MG63 (cell line): ENCODE measurements at regions not wholly inside any gene's neighbourhood (a gene's known extent, or its start where the extent isn't known, plus 50 kb on each side); places are given as distances from the start of the nearest gene placed in this dataset.

Experiments used
- DNase-seq: peaks from one replicate; pipeline ENCODE4 v3.0.0-alpha.2; 2020
- H3K27me3 ChIP-seq: fragments of 250-450 bp; sonication (Bioruptor Pico); 2 replicates; pipeline ENCODE4 v1.5.1; 2020; ENCODE audit warnings: mild to moderate bottlenecking, moderate library complexity
- H3K36me3 ChIP-seq: fragments of 250-450 bp; sonication (Bioruptor Pico); 2 replicates; pipeline ENCODE4 v1.5.1; 2020; ENCODE audit warnings: mild to moderate bottlenecking, moderate library complexity
- H3K4me3 ChIP-seq: fragments of 250-450 bp; sonication (Bioruptor Pico); 2 replicates; pipeline ENCODE4 v1.5.1; 2020; ENCODE audit warnings: mild to moderate bottlenecking, moderate library complexity
- H3K9me3 ChIP-seq: fragments of 250-450 bp; sonication (Bioruptor Pico); 2 replicates; pipeline ENCODE4 v1.5.1; 2020; ENCODE audit warnings: mild to moderate bottlenecking, moderate library complexity

DNA sequence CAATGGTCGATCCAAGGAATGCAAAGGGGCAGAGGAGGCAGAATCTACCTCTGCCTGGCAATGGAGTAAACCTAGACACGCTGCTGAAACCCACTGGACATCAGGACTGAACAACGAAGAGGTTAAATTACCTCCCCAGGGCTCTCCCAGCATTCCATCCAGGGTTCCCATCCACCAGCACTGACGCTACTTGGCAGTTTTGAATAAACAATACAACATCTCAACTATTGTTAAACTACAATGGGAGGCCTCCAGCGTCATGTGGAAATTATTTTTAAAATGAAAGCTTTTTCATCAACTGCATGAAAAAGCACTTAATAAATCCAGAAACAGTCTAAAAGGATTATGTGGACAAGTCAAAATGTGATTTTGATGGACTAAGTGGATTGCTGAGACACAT lies 96.8 kb upstream of the NHSL1 start:
- no peaks in the 10 kb centered on the region for H3K27me3 ChIP-seq
- DNase-seq, result no peak

DNA sequence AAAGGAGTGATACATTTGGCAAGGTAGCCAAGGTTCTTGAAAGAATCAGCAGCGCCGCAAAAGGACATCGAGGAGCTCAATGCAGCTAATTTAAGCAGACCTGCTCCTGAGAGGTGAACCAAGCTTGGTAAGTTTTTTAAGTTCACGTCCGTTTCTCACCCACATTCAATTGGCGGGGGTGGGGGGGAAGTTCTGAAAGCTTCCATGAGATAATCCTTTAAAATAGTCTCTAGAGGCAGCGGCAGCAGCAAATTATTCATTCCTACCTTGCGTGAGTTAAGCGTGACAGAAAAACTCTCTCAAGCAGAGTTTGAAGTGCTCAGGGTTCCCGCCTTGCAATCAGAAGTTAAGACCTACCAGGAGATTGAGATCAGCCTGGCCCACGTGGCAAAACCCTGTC lies 97.3 kb upstream of the NHSL1 start:
- DNase-seq, result no peak
- H3K36me3 ChIP-seq, result no peaks in the 10 kb centered on the region
- no peaks in the 10 kb centered on the region for H3K9me3 ChIP-seq
- H3K27me3 ChIP-seq, result no peaks in the 10 kb centered on the region
- H3K4me3 ChIP-seq, result no peak overlapping the region

More for the DNA sequence above, 96.8 kb upstream of the NHSL1 start:
- Histone ChIP-seq H3K36me3 (no peaks in the 10 kb centered on the region), H3K4me3 (no peak overlapping the region), H3K9me3 (no peaks in the 10 kb centered on the region)

DNA sequence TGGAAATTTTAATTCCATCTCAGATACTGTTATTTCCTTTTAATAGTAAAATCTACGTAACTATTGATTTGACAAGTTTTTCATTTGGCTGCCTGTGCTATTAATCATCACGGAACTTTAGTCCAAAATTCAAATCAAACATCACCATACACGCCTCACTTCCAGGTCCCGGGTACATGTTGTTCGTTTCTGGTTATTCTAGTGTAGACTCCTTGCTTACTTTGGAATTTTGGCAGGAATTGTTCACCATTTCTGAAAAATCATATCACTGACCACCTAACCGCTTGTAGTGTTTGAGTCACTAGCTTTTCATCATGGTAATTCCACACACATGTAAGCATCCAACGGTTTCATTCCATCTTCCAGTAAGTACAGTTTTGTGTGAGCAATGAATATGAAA lies 98.0 kb upstream of the NHSL1 start:
- no peak for DNase-seq
- no peak overlapping the region for H3K4me3 ChIP-seq
- H3K36me3 ChIP-seq, result no peaks in the 10 kb centered on the region
- no peaks in the 10 kb centered on the region for H3K9me3 ChIP-seq
- H3K27me3 ChIP-seq, result no peaks in the 10 kb centered on the region

DNA sequence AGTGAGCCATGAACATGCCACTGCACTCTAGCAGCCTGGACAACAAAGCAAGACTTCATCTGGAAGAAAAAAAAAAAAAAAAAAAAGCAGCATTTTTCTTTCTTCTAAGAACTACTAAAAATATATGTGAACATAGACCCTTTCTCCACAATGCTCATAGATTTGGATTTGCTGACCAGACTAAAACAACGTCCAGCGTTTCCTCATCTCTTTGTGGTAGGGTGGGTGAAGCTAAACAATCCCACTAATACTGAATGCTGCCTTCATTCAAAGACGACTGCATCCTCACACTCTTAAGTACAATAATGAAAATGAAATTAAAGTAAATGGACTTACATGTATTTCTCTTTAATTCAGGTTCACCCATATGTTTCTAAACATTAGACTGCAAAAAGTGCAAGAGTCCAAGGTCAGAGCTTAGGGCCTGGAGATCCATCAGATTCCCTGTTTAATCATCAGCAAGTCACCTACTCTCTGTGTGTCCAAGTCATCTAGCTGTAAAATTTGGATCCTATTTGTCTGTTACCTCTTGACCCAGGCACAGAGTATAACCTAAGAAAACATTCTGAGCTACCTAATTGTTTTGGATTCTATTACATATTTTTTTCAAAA lies 99.4 kb upstream of the NHSL1 start:
- Histone ChIP-seq H3K9me3 (no peaks in the 10 kb centered on the region), H3K4me3 (no peak overlapping the region), H3K27me3 (no peaks in the 10 kb centered on the region), H3K36me3 (no peaks in the 10 kb centered on the region)
- no peak for DNase-seq

DNA sequence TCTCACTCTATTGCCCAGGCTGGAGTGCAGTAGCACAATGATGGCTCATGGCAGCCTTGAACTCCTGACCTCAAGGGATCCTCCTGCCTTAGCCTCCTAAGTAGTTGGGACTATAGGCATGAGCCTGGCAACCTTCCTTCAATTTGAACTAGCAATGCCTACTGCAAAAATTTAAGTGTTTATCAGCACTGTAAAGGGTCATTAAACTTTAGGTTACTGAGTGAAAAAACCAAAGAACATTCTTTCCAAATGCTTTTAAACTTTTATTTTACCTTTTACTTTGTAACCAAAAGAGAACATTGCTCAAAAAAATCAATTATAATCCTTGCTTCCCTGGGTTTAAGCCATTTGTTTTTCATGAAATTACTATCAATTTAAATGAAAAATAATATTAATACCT lies 101.0 kb upstream of the NHSL1 start:
- no peaks in the 10 kb centered on the region for H3K9me3 ChIP-seq
- DNase-seq, result no peak
- no peaks in the 10 kb centered on the region for H3K36me3 ChIP-seq
- H3K4me3 ChIP-seq, result no peak overlapping the region
- H3K27me3 ChIP-seq, result no peaks in the 10 kb centered on the region

DNA sequence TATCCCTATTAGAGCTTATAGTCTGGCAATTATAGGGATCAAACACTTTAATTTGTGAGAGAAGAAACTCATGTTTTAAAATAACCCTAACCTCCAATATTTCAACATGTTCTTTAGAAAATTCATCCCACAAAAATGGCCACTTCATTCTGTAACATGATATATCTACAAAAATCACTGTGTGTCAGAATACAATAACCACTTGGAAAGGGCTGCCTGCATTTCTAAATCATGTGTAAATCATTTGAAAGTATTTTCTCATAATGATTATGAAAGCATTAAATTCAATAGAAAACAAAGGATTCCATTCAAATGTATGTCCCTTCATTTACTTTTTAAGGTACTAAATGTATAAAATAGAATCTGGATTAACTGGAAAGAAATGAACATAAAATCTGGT lies 101.4 kb upstream of the NHSL1 start:
- Histone ChIP-seq H3K36me3 (no peaks in the 10 kb centered on the region), H3K9me3 (no peaks in the 10 kb centered on the region), H3K4me3 (no peak overlapping the region), H3K27me3 (no peaks in the 10 kb centered on the region)
- DNase-seq, result no peak

DNA sequence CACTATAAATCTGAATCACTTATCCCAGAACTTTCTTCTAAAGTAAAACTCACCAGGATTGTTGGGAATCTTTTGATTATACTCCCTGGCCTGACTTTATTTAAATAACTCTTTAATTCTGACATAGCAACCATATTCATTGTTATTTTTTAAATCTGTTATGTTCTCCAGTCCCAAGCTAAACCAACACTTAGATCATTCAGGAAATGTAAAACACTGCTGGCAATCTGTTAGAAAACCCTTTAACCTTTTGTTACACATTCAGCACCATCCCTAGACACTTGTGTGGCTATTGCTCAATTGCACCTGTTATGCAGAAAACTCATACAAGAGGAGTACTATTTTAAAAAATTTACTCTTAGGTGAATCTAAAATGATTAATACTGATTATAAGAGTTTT lies 101.8 kb upstream of the NHSL1 start:
- no peak for DNase-seq
- H3K36me3 ChIP-seq, result no peaks in the 10 kb centered on the region
- H3K27me3 ChIP-seq, result no peaks in the 10 kb centered on the region
- H3K4me3 ChIP-seq, result no peak overlapping the region
- H3K9me3 ChIP-seq, result no peaks in the 10 kb centered on the region

DNA sequence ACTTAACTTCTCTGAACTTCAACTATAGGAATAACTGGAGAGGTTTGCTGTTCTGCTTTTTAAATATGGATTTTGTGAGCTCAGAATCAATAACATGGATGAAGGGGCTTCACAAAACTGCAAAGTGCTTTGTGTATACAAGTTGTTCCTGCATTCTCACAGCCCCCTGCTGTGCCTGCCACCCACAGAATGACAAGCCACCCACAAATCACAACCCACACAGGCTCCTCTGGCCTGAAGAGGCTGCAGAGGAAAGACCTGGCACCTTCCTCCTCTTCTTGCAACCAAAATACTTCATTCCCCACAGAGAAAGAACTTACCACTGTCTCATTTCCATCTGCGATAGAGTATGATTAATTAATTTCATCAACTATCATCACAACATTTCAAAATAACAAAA lies 106.7 kb upstream of the NHSL1 start:
- no peak for DNase-seq
- Histone ChIP-seq H3K36me3 (no peaks in the 10 kb centered on the region), H3K27me3 (no peaks in the 10 kb centered on the region), H3K9me3 (no peaks in the 10 kb centered on the region), H3K4me3 (no peak overlapping the region)

DNA sequence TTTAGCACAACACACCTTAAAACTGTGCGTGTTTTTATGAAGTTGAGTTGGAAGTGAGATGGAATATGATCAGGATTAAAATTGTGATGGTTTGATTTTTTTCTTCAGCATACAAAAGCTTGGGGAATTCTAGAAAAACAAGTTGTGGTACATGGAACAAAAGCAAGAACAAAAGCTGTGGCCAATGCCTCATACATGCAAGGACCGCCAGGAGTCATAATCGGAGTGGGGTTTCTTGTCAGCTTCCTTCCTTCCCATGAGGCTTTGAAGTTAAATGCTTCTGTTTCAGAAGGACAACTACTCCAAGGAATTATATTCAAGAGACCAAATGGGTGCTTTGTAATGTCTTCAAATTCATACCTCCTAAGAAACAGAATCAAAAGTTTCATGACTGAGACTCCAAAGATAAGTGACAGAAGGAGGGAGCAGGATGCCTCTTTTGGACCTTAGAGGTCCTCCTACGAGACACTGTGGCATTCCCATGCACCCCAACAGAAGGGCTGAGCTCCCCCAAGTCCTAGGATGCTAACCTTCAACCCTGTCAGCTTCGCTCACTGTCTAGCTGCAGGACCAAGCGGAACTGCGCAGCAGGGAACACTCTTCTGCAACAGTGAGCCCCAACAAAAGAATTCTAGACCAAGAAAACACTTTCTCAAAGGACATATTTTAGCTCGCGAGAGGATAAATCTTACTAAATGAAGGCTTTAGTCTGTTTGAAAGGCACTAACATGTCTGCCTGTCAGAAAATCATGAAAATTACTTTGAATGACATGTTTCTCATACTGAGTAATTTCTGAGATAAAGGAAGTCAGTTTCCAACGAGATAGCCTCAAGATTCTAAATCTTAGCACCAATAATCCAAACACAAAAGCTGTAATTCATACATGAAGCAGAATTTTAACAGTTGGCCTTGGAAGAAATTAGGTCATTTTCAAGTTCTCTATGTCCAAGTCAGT lies 108.5 kb upstream of the NHSL1 start:
- Histone ChIP-seq H3K27me3 (no peaks in the 10 kb centered on the region), H3K36me3 (no peaks in the 10 kb centered on the region), H3K4me3 (no peak overlapping the region), H3K9me3 (no peaks in the 10 kb centered on the region)
- no peak for DNase-seq

DNA sequence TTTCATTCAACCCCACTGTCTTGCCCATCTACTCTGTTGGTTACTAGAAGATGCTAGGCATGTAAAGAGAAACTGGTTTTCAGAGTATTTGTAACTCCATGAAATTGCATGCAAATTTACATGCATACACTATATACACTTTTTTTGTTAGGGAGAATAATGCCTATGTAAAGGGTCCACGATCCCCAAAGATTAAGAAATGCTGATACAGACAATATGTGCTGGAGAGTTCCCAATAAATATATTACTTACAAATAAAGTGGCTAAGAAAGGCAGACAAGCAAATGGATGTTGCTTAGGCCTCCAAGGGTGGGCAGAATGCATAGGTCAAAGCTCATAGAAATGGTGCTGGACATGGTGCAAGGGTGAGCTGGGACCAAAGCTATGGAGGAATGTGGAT lies 109.6 kb upstream of the NHSL1 start:
- Histone ChIP-seq H3K9me3 (no peaks in the 10 kb centered on the region), H3K27me3 (no peaks in the 10 kb centered on the region), H3K4me3 (no peak overlapping the region), H3K36me3 (no peaks in the 10 kb centered on the region)
- DNase-seq, result no peak

DNA sequence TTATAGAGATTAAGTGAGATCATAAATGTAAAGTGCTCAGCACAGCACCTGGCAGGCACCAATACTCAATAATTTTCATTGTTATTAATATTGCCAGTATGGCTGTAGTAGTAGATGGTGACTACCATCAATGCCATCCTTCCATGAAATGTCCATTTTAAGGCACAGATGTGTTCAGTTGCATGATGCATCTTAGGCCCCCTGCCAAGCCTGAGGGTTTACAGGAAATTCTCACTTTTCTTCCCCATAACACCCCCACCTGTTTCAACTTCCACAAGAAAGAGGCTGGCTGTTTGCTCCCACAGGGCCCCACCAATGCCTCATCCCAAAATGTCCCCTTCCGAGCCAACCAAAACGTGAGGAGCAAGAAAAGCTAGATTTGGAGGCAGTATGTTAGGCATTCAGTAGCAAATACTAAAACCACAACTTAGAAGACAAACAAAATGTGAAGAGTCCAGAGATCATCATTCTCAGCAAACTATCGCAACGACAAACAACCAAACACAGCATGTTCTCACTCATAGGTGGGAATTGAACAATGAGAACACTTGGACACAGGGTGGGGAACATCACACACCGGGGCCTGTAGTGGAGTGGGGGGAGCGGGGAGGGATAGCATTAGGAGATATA lies 110.6 kb upstream of the NHSL1 start:
- no peaks in the 10 kb centered on the region for H3K27me3 ChIP-seq
- no peaks in the 10 kb centered on the region for H3K36me3 ChIP-seq
- H3K9me3 ChIP-seq, result no peaks in the 10 kb centered on the region
- DNase-seq, result peak; percentile 19
- H3K4me3 ChIP-seq, result no peak overlapping the region

DNA sequence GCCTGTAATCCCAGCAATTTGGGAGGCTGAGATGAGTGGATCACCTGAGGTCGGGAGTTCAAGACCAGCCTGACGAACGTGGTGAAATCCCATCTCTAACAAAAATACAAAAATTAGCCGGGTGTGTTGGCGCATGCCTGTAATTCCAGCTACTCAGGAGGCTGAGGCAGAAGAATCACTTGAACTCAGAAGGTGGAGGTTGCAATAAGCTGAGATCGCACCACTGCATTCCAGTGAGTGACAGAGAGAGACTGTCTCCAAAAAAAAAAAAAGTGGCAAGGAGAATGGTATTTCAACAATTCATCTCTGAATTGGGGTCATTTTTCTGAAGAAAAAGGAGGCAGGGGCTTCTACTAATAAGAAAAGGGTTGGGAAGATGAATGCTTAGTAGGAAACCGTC lies 111.5 kb upstream of the NHSL1 start:
- no peak for DNase-seq
- Histone ChIP-seq H3K4me3 (no peak overlapping the region), H3K36me3 (no peaks in the 10 kb centered on the region), H3K27me3 (no peaks in the 10 kb centered on the region), H3K9me3 (no peaks in the 10 kb centered on the region)

DNA sequence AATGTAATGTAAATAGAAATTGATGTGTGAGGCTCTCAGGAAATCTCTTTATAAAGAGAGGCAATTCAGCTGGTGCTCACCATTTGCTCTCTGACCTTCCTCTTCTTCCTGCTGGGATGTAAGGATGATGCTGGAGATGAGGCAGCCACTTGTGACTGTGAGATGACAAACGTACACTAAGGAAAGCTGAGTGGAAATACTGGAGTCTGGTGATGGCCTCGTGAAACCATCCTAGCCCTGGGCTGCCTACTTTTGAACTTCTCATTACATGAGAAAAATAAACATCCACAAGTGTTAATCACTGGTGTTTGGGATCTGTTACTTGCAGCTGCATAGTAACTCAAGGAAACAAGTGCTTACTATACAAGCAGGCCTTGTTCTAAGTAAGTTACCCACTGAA lies 114.9 kb upstream of the NHSL1 start:
- H3K27me3 ChIP-seq, result no peaks in the 10 kb centered on the region
- no peaks in the 10 kb centered on the region for H3K36me3 ChIP-seq
- DNase-seq, result no peak
- H3K9me3 ChIP-seq, result no peaks in the 10 kb centered on the region
- no peak overlapping the region for H3K4me3 ChIP-seq

DNA sequence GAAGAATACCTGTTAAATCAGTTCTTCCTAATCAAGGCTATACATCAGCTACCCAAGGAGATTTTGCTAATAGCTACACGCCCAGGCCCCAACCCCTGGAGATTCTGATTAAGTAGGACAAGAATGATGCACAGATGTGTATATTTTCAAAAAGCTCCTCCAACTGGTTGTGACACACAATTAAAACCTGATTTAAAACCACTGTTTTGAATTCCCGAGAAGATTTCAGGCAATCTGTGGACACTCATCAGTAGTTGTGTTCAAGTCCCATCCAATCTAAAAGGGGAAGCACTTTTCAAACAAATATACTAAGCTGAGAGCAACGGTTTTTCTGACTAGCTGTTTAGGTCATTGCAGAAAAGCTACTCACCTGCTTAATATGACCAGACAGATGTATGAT lies 118.9 kb upstream of the NHSL1 start:
- Histone ChIP-seq H3K4me3 (no peak overlapping the region), H3K27me3 (no peaks in the 10 kb centered on the region), H3K9me3 (no peaks in the 10 kb centered on the region), H3K36me3 (no peaks in the 10 kb centered on the region)
- DNase-seq, result no peak

DNA sequence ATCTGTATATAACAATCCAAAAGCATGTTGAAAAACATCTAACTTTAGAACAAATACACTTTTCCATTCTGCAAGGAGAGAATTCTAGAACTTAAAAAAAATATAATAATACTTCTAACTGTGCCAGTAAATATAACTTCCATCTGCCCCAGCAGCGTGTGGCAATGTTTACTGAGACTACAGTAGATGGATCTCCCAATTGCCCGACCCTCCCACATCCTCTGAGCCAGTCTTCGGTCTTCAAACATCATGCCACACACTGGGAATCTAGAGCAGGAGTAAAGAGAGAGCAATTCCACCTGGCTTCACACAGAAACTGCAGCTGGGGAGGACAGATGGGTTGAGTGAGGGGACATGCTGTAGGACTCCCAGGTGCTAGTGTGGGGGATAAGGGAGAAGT lies 121.3 kb upstream of the NHSL1 start:
- no peak for DNase-seq
- no peak overlapping the region for H3K4me3 ChIP-seq
- H3K9me3 ChIP-seq, result no peaks in the 10 kb centered on the region
- no peaks in the 10 kb centered on the region for H3K27me3 ChIP-seq
- no peaks in the 10 kb centered on the region for H3K36me3 ChIP-seq

DNA sequence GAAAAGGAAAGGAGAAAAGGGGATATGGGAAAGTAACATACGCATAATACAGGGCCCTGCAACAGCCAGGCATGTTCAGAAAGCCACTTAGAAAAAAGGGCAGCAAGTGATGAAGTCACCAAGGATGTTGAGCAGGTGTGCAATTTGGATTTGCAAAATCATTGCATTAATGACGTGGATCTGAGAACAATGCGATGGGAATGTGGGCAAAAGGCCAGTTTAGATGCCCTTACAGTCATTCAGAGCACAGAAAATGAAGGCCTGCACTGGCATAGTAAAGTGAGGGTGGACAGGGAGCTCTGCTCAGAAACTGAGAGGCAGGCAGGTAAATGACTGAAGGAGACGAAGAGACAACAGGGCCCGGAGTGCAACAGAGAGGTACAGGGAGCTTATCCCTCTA lies 123.7 kb upstream of the NHSL1 start:
- DNase-seq, result no peak
- H3K36me3 ChIP-seq, result no peaks in the 10 kb centered on the region
- H3K9me3 ChIP-seq, result no peaks in the 10 kb centered on the region
- no peak overlapping the region for H3K4me3 ChIP-seq
- H3K27me3 ChIP-seq, result no peaks in the 10 kb centered on the region

DNA sequence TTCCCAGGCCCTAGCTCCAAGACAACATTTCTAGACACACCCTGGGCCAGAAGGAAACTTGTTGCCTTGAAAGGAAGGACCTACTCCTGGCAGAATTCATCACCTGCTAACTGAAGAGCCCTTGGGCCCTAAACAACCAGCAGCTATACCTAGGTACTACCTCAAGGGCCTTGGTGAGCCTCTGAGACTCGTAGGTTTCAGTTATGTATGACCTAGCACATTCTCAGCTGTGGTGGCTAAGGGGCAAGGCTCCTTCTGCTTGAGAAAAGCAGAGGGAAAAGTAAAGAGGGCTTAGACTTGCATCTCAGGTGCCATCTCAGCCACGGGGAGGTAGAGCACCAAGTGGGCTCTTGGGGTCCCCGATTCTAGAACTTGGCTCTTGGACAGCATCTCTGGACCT lies 132.3 kb upstream of the NHSL1 start:
- no peak for DNase-seq
- Histone ChIP-seq H3K4me3 (no peak overlapping the region), H3K36me3 (no peaks in the 10 kb centered on the region), H3K27me3 (no peaks in the 10 kb centered on the region), H3K9me3 (no peaks in the 10 kb centered on the region)

DNA sequence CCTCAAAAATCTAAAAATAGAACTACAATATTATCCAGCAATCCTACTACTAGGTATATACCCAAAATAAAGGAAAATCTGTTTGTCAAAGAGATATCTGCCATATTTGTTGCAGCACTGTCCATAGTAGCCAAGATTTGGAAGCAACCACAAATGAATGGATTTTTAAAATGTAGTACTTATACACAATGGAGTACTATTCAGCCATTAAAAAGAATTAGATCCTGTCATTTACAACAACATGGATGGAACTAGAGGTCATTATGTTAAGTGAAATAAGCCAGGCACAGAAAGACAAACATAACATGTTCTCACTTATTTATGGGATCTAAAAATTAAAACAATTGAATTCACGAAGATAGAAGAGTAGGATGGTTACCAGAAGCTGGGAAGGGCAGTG lies 135.7 kb upstream of the CCDC28A start:
- DNase-seq, result no peak
- no peaks in the 10 kb centered on the region for H3K36me3 ChIP-seq
- H3K27me3 ChIP-seq, result no peaks in the 10 kb centered on the region

More for the DNA sequence above, 135.7 kb upstream of the CCDC28A start:
- H3K9me3 ChIP-seq, result no peaks in the 10 kb centered on the region
- H3K4me3 ChIP-seq, result no peak overlapping the region
